ENCODE measurements at regions not wholly inside any gene's neighbourhood (a gene's known extent, or its start where the extent isn't known, plus 50 kb on each side); places are given as distances from the start of the nearest gene placed in this dataset.
A peak's percentile ranks its signal among the peaks of the same experiment; 100 is the strongest.

DNA sequence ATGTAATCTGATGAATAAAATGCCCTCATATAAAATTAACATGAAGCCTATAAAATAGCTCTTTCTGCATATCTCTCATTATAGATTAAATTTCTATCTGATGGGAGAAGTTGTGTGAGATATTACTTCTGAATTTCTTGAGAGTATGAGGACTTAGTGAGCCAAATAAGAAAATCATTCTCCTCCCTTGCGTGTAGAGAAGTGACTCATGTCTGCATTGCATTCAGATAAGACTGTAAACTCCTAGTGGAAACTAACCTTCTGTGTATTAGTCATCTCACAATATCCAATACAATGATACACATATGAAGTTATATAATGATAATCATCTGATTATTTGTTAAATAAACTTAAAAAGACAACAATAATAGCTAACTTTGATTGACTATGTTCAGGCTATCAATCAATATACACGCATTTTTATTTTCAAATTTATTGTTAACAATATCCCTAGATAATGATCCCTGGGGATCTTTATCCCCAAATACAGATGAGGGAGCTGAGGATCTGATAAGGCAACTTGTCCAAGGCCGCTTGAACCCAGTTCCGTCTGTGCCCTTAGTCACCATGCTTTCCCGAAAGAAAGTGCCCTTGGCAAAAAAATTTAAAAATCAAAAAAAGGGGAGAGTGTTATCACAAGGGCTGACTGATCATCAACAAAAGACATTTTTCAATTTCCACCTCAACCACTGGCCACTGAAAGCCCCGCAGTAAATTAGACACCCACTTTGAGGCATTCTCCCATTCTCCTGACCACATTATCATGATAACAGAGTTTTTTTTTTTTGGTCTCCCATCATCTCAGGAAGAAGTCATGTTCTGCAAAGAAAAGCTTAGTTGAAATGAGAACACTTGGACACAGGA lies 189.2 kb upstream of the RASSF8 start:
- intact Hi-C loops (cut with DNase I, micrococcal nuclease), result no loop called here
- Histone ChIP-seq H3K4me1 (ENCODE audit: low read depth) (no peaks in the 10 kb centered on the region), H3K9me3 (no peaks in the 10 kb centered on the region), H3K36me3 (ENCODE audit: low read depth) (no peaks in the 10 kb centered on the region), H3K4me3 (no peak overlapping the region)
- peak; percentile 58 for ATAC-seq
- no peak for DNase-seq
- TF ChIP-seq, protein P1, sequence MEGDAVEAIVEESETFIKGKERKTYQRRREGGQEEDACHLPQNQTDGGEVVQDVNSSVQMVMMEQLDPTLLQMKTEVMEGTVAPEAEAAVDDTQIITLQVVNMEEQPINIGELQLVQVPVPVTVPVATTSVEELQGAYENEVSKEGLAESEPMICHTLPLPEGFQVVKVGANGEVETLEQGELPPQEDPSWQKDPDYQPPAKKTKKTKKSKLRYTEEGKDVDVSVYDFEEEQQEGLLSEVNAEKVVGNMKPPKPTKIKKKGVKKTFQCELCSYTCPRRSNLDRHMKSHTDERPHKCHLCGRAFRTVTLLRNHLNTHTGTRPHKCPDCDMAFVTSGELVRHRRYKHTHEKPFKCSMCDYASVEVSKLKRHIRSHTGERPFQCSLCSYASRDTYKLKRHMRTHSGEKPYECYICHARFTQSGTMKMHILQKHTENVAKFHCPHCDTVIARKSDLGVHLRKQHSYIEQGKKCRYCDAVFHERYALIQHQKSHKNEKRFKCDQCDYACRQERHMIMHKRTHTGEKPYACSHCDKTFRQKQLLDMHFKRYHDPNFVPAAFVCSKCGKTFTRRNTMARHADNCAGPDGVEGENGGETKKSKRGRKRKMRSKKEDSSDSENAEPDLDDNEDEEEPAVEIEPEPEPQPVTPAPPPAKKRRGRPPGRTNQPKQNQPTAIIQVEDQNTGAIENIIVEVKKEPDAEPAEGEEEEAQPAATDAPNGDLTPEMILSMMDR (IDR thresholded peaks at IDR 0.05), result no peak

DNA sequence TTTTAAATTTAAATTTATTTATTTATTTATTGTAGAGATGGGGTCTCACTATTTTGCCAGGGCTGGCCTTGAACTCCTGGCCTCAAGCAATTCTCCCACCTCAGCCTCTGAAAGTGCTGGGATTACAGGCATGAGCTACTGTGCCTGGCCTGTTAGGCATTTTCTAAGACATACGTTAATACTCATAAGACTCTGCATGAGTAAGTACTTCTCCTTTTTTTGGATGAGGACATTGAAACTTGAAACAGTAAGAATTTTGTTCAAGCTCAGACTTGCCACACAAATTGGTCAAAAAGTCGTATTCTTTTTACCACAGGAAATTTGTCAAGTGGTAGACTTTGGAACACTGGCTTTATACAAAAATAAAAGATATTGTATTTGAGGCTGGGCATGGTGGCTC lies 187.4 kb upstream of the RASSF8 start:
- Histone ChIP-seq H3K36me3 (ENCODE audit: low read depth) (no peaks in the 10 kb centered on the region), H3K9me3 (no peaks in the 10 kb centered on the region), H3K4me3 (no peak overlapping the region), H3K4me1 (ENCODE audit: low read depth) (no peaks in the 10 kb centered on the region)
- TF ChIP-seq, protein P1 (IDR thresholded peaks at IDR 0.05), result no peak
- ATAC-seq (no peak), DNase-seq (no peak)
- intact Hi-C loops (cut with DNase I, micrococcal nuclease), result no loop called here

DNA sequence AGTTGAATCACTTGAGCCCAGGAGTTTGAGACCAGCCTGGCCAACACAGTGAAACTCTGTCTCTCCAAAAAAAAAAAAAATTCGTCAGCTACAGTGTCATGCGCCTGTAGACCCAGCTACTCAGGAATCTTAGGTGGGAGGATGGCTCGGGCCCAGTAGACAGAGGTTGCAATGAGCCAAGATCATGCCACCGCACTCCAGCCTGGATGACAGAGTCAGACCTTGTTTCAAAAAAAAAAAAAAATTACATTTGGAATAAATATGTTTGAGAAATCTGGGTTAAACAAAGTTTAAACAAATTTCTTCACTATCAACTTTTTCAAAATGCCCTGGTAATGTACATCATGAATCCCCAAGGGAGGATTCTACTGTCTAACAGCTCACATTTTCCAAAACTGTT lies 187.0 kb upstream of the RASSF8 start:
- no peaks in the 10 kb centered on the region for H3K9me3 ChIP-seq
- no peaks in the 10 kb centered on the region for H3K4me1 ChIP-seq (ENCODE audit: low read depth)
- no peak overlapping the region for H3K4me3 ChIP-seq
- DNase-seq, result no peak
- intact Hi-C loops (cut with DNase I, micrococcal nuclease), result no loop called here
- H3K36me3 ChIP-seq (ENCODE audit: low read depth), result no peaks in the 10 kb centered on the region
- TF ChIP-seq, protein P1 (IDR thresholded peaks at IDR 0.05), result no peak
- ATAC-seq, result no peak

DNA sequence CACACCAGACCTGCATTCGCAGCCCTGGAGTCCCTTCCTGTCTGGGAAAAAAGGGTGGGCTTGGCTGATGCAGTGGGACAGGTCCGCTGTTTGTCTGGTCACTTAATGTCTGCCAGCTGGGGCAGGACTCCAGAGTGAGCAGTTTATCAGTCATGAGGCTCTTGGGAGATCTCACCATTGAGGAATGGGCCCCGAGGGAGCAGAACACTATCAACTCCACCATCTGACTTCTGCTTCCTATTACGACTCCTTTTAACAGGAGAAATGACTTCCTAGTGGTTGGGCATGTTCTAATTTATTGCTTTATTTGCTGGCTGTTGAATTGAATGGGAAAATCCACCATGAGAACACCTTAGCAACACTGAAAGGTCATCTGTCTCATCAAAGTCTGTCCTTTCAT lies 182.5 kb upstream of the RASSF8 start:
- Histone ChIP-seq H3K4me1 (ENCODE audit: low read depth) (no peaks in the 10 kb centered on the region), H3K4me3 (no peak overlapping the region), H3K36me3 (ENCODE audit: low read depth) (no peaks in the 10 kb centered on the region), H3K9me3 (no peaks in the 10 kb centered on the region)
- ATAC-seq (no peak), DNase-seq (no peak)
- TF ChIP-seq, protein P1 (IDR thresholded peaks at IDR 0.05), result no peak
- intact Hi-C loops (cut with DNase I, micrococcal nuclease), result no loop called here

DNA sequence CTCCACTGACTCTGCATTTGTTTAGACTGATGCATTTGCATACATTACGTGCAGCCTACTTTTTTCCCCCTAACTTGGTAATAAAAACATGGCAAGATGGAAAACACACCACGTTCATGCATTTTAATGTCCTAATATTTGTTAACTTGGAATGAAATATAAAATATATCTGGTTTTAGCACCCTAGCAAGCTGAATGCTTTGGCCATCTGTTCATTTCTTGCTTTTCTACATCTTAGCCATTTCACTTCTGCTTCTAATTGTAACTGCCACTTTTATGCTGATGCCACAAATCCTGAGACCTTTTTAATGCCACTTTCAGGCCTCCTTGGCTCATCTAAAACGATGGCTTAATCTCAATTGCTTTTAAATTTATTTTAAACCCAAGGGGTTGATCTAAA lies 177.7 kb upstream of the RASSF8 start:
- Histone ChIP-seq H3K36me3 (ENCODE audit: low read depth) (no peaks in the 10 kb centered on the region), H3K4me3 (no peak overlapping the region), H3K9me3 (no peaks in the 10 kb centered on the region), H3K4me1 (ENCODE audit: low read depth) (no peaks in the 10 kb centered on the region)
- intact Hi-C loops (cut with DNase I, micrococcal nuclease), result no loop called here
- DNase-seq, result no peak
- ATAC-seq, result no peak
- TF ChIP-seq, protein P1 (IDR thresholded peaks at IDR 0.05), result no peak

All from mucosa of descending colon (tissue), 3 donors.